ENCODE measurements at regions not wholly inside any gene's neighbourhood (a gene's known extent, or its start where the extent isn't known, plus 50 kb on each side); places are given as distances from the start of the nearest gene placed in this dataset.

DNA sequence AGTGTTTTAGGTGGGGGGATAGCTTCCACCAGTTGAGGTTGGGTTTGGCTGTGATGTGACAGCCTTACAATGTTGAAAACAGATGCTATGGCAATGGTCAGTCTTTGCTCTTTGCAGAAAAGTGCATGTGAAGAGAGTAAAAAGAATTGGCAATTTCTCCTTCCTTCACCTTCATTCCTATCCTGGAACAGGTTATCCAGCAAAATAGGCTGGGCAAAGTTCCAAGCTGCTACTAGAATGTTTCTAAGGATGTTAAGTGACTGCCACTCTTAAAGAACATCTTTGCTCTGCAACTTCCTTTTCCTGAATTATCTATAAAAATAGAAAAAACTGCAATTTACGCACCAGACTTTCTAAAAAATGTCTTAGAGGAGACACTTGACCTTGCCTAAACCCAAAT lies 50.1 kb upstream of the MYCBP2 start:
- TF ChIP-seq MYC (IDR thresholded peaks at IDR 0.05; ENCODE audit: low read depth, low read length) = no peak
- TF ChIP-seq, protein P1, sequence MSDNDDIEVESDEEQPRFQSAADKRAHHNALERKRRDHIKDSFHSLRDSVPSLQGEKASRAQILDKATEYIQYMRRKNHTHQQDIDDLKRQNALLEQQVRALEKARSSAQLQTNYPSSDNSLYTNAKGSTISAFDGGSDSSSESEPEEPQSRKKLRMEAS (IDR thresholded peaks at IDR 0.05; ENCODE audit: low read depth, low read length) = no peak
- TF ChIP-seq, protein P2, sequence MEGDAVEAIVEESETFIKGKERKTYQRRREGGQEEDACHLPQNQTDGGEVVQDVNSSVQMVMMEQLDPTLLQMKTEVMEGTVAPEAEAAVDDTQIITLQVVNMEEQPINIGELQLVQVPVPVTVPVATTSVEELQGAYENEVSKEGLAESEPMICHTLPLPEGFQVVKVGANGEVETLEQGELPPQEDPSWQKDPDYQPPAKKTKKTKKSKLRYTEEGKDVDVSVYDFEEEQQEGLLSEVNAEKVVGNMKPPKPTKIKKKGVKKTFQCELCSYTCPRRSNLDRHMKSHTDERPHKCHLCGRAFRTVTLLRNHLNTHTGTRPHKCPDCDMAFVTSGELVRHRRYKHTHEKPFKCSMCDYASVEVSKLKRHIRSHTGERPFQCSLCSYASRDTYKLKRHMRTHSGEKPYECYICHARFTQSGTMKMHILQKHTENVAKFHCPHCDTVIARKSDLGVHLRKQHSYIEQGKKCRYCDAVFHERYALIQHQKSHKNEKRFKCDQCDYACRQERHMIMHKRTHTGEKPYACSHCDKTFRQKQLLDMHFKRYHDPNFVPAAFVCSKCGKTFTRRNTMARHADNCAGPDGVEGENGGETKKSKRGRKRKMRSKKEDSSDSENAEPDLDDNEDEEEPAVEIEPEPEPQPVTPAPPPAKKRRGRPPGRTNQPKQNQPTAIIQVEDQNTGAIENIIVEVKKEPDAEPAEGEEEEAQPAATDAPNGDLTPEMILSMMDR (IDR thresholded peaks at IDR 0.05; ENCODE audit: low read depth, low read length) = no peak
